Epithelial cell of proximal tubule (primary cell): ENCODE measurements at regions not wholly inside any gene's neighbourhood (a gene's known extent, or its start where the extent isn't known, plus 50 kb on each side); places are given as distances from the start of the nearest gene placed in this dataset.

Experiments
- DNase-seq: peaks from one replicate; pipeline ENCODE4 v3.0.0-alpha.2; 2011; ENCODE audit warnings: low read depth
- H3K4me3 ChIP-seq: 2 replicates; pipeline ENCODE4 v1.5.1; 2011; ENCODE audit warnings: low read depth, mild to moderate bottlenecking, low read length
- CTCF ChIP-seq: conservative IDR thresholded peaks from 2 replicates; pipeline ENCODE4 v1.5.1; 2012; ENCODE audit warnings: low read depth, mild to moderate bottlenecking, low read length

DNA sequence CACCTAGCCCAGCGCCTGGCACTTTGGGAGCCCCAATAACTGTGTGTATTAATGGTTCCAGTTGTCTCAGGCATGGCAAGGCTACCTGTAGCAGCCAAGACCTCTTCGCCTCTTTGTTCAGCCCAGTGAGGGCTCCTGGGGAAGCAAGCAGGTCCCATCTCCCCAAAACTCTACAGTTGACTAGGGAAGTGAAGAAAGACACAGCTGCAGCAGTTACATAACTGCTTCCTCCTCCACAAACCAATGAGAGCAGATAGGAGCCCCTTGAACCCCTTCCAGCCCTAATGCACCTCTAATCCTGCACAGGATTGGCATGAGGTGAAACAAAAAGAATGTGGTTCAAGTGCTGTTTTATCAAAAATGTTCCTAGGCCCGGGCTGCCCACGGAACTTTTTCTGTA is 100.5 kb downstream of the SYF2 start:
- DNase-seq: no peak
- no peak for TF ChIP-seq CTCF

DNA sequence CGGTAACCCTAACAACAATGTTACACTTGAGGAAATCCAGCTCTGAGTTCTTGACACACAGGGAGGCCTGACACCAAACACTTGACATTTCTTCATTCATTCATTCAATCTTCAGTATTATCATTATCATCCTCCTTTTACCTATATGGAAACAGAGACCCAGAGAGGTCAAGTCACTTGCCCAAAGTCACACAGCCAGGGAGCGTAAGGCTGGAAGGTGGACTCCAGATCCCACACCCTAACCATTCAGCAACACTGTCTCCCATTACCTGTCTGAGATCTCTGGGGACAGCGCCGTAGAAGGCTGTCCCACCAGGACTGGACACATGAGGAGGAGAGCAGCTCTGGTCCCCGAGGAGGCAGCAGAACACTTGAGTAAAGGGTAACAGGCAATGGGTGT is 101.4 kb downstream of the SYF2 start:
- TF ChIP-seq CTCF: no peak
- H3K4me3 ChIP-seq: no peak overlapping the region
- no peak for DNase-seq

More for the DNA sequence above, 100.5 kb downstream of the SYF2 start:
- H3K4me3 ChIP-seq: no peak overlapping the region

- no peak for DNase-seq
- H3K4me3 ChIP-seq: no peak overlapping the region
- TF ChIP-seq CTCF: no peak
These were observed 102.9 kb downstream of the SYF2 start for GRCh38 chr1:25129380-25129779.

DNA sequence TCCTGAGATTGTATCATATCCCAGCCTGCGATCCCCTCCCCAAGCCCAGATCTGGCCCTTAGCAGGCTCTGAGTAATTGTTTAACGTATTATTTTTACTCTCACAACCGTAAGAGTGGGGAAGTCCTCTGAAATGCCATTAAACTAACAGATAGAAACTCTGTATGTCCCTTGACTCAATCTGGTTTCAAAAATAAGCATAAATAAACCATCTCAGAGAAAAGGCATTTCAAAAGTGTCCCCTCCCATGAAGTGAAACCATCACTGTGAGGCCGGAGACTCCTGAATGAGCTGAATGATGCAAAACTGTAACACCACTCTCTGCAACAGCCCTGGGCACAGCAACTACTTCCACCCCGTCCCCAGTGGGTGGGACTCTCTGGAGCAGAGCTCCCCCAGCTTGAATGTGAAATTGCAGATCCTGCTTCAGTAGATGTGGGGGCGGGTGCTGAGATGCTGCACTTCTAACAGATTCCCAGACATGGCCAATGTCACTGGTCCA is 104.1 kb downstream of the SYF2 start:
- TF ChIP-seq CTCF: no peak

DNA sequence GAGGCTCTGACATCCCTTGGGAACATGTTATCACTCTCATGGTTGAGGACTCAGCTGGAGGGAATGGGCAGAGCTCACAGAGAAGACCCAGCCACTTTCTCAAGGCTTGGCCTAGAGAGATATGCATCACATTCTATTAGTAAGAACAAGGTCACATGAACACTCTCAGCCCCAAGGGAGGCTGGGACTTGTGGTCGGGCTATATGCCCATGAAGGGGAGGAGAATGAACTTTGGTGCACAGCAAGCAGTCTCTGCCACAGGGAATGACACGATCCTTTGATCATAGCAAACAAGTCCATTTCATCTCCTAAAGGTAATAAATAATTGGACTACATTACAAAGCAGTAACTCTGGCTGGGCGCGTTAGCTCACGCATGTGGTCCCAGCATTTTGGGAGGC is 105.7 kb downstream of the SYF2 start:
- DNase-seq: no peak
- no peak for TF ChIP-seq CTCF
- no peak overlapping the region for H3K4me3 ChIP-seq

More for the DNA sequence above, 104.1 kb downstream of the SYF2 start:
- H3K4me3 ChIP-seq: no peak overlapping the region
- DNase-seq: no peak

DNA sequence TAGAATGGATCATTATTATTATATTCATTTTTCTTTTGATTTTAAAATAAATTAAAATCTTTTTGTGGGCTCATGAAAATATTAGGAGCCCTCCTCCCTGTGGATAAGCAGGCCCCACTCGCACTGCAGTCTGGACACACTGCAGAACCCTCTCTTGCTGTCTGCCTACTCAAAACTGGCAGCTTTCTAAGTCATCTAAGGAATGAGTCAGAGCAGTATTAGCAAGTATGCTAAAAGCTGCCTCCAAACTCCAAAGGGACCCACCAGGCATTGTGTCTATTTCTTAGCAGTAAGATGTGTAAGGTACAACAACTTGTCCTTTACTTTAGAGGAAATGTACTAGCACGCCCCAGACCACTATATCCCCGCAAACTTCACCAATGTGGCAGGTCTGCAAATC is 108.8 kb downstream of the SYF2 start:
- no peak overlapping the region for H3K4me3 ChIP-seq
- no peak for TF ChIP-seq CTCF
- no peak for DNase-seq

DNA sequence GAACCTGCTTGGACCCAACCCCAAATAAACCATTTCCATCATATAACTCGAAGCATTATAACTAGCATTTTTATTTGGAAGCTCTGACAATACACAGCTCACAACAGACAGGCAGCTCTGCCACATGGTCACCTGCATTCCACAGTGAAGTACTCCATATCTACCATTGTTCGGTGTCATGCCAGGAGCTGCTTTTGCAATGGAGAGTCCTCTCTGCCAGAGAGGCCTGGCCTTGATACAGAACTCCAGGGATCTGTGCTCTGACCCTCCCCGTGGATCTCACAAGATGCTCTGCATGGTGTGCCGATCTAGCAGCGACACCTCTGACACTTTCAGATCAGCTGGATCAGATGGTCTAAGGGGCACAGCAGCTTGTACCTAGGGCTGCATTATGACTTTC is 109.6 kb downstream of the SYF2 start:
- H3K4me3 ChIP-seq: no peak overlapping the region
- no peak for TF ChIP-seq CTCF
- DNase-seq: no peak
